NCI-H2029 (cell line): ENCODE measurements at regions not wholly inside any gene's neighbourhood (a gene's known extent, or its start where the extent isn't known, plus 50 kb on each side); places are given as distances from the start of the nearest gene placed in this dataset.

Source experiments
- DNase-seq: peaks from one replicate; lab custom pipeline; 2025; lab: John Stamatoyannopoulos, UW

GRCh38 chr17:79244665-79245064 lies 170.0 kb downstream of the ENGASE start:
- no peak for DNase-seq

- no peak for DNase-seq
Observed at GRCh38 chr17:79243996-79244395, 169.4 kb downstream of the ENGASE start.

GRCh38 chr17:79243603-79243990 lies 169.0 kb downstream of the ENGASE start:
- DNase-seq: no peak

- DNase-seq: no peak
Observed at GRCh38 chr17:79242873-79243602, 168.4 kb downstream of the ENGASE start.

GRCh38 chr17:79242393-79242792 lies 167.8 kb downstream of the ENGASE start:
- DNase-seq: no peak

GRCh38 chr17:79241616-79242015 lies 167.0 kb downstream of the ENGASE start:
- DNase-seq: no peak

- DNase-seq: no peak
Observed at GRCh38 chr17:79239205-79239604, 164.6 kb downstream of the ENGASE start.

- DNase-seq: no peak
Observed at GRCh38 chr17:79237448-79238053, 162.9 kb downstream of the ENGASE start.

GRCh38 chr17:79235808-79236207 lies 161.2 kb downstream of the ENGASE start:
- DNase-seq: no peak

GRCh38 chr17:79233916-79234551 lies 159.4 kb downstream of the ENGASE start:
- no peak for DNase-seq

- DNase-seq: no peak
Observed at GRCh38 chr17:79232957-79233356, 158.3 kb downstream of the ENGASE start.

- no peak for DNase-seq
Observed at GRCh38 chr17:79231766-79232287, 157.2 kb downstream of the ENGASE start.

GRCh38 chr17:79230576-79230975 lies 156.0 kb downstream of the ENGASE start:
- DNase-seq: no peak

- no peak for DNase-seq
Observed at GRCh38 chr17:79226037-79226436, 151.4 kb downstream of the ENGASE start.

- no peak for DNase-seq
Observed at GRCh38 chr17:79224903-79225302, 150.3 kb downstream of the ENGASE start.

GRCh38 chr17:79224476-79224875 lies 149.9 kb downstream of the ENGASE start:
- no peak for DNase-seq

- no peak for DNase-seq
Observed at GRCh38 chr17:79223953-79224352, 149.3 kb downstream of the ENGASE start.

GRCh38 chr17:79223471-79223870 lies 148.8 kb downstream of the ENGASE start:
- DNase-seq: no peak

- no peak for DNase-seq
Observed at GRCh38 chr17:79221597-79221996, 147.0 kb downstream of the ENGASE start.

GRCh38 chr17:79220713-79221291 lies 146.2 kb downstream of the ENGASE start:
- DNase-seq: no peak

- DNase-seq: no peak
Observed at GRCh38 chr17:79220201-79220712, 145.6 kb downstream of the ENGASE start.

GRCh38 chr17:79219208-79219935 lies 144.7 kb downstream of the ENGASE start:
- no peak for DNase-seq
